Fibroblast of the conjunctiva (primary cell): ENCODE measurements at regions not wholly inside any gene's neighbourhood (a gene's known extent, or its start where the extent isn't known, plus 50 kb on each side); places are given as distances from the start of the nearest gene placed in this dataset.

ENCODE experiments used
- DNase-seq: peaks from one replicate; pipeline ENCODE4 v3.0.0-alpha.2; 2010; ENCODE audit warnings: low read depth

DNA sequence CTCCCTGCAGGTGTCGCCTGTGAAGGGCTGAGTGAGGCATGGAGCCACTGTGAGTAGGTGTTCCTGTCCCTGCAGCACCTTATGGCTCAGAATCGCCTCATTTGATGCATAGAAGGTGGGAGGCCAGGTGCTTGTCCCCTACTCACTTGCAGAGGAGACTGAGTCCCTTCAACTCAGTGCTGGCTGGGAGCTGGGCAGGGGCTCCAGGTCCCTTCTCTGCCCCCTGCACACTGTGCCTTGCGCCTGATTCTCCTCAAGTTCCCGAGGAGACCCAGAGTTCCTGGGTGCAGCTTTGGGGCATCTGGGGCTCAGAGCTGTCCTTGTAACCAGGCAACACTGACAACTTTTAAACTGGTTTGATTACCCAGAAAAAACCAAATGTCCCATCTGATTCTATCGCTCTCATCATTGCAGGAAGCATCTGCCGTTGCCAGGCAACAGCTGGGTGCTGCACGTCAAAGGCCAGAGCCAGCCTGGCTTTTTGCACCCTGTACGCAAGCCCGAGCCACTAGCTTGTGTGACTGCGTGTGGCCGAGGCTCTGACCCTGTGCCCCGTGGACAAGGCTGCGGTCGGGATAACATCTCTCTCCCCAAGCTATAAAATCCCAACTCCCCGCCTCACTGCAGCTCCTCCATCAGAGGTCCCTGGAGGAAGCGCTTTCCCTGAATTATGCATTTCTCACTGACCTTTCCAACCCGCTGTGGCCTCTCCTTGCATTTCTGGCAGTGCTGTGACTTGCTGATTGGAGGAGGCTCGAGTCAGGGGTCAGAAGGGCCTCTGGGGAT lies 130.8 kb upstream of the HDAC4 start:
- DNase-seq, result no peak

DNA sequence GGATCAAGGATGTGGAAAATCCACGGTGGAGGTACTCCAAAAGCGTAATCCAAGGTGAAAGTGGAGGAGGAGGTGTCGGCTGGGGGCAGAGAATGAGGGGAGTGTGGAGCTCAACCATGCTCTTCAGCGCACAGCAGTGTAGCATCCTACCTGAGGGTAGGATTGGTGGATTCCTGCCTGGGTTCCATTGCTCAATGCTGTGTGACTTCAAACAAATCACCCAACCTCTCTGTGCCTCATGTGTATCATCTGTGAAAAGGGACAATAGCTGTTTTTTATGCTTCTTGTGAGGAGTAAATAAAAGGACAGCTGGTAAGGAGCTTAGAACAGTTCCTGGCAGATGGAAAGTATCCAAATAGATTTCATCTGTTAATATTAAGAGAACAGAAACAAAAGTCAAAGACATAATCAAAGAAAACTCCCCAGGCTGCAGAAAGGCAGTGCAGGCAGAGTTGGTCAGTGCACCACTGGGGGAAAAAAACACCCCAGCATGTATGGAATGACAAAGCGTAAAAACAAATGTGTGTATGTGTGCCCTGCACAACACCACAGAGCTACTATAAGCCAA lies 130.0 kb upstream of the HDAC4 start:
- DNase-seq, result no peak

DNA sequence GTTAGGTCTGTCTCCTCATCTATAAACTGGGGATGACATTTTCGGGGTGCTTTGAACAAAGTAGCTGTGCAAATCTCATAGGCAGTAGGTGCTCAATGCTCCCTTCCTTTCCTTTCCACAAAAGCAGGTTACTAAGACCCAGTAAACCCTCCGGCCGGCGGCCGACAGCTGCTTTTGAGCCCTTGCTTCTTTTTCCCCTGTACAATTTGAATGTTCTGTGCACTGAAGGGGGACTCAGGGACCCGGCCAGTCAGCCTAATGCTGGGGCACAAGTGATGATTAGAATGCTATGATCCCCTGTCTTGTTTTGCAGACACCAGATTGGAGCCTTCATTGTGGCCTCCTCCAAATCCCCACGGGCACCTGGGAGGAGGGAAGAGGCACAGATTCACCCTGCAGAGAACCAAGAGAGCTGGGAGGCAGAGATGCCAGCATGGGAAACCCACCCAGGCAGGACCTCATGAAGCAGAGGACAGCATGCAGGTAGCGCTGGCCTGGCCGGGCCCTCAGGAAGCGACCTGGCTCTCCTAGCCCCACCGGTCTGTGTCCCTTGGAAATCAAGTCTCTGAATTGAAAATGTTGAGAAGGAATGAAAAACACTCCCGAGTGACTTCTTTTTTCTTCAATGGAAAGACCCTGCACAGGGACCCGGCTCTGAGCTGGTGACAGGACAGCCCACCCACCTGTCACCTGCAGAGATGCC lies 128.6 kb upstream of the HDAC4 start:
- no peak for DNase-seq

DNA sequence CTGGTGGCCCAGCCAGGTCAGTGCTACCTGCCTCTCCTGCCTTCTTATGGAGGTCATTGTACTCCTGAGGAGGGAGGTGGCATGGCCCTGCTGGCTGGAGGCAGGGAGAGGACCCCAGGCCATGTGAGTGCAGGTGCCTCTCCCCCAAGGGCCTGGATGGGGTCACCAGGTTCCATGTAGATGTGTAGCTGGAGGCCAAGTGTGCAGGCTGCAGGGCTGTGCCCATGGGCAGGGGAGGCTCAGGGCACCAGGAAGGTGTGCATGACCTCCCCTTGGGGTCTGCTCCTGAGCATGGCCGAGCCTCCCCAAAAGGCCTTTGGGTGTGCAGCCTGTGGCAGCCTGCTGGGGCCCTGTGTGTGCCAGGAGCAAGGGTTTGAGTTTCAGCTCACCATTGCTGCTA lies 128.1 kb upstream of the HDAC4 start:
- no peak for DNase-seq

DNA sequence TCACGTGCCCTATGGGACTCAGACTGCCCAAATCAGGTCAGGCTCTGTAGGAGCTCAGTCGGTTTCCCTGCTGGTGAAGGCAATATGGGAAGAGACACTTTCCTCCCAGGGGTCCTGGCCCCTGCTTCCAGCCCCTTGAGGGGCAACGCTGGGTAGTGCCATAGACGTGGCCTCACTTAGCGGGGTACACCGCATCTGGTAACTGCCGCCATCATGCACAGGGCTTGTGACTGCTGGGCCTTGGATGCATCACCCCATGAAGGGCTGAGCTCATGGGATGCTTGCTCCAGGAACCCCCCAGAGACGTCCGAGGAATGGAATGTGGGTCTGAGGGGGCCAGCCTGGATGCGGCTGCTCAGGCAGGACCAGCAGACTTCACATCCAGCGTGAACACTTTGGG lies 127.3 kb upstream of the HDAC4 start:
- DNase-seq, result no peak

DNA sequence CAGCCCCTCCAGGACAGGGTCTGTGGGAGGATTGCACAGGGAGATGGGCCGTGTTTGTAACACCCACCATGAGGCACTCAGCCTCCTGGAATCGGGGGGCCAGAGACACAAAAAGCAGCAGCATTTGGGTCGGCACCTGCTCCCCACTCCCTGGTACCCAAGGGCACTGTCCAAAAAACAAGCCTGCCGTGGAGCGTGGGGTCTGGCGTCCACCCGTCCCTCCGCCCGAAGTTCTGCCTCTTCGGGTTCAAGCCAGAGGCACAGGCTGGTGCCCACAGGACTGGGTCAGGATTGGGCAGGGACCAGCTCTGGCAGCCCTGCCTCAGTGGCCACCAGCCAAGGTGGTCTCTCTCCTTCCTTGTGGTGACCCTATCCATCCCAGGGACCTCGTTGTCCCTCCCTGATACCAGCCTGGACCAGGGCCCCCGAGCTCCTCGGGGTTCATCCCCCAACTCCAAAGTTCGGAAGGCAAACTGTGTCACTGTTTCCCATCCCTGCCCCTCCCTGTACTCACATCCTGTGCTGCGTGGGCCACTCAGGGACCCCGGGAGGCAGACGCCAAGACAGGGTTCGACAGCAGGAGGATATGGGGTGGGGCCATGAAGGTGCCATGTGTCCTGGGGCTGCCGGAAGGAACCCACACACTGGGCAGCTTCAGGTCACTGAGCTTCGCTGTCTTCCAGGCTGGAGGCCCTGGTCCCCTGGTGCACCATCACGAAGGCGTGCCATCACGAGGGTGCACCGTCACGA lies 126.0 kb upstream of the HDAC4 start:
- no peak for DNase-seq

DNA sequence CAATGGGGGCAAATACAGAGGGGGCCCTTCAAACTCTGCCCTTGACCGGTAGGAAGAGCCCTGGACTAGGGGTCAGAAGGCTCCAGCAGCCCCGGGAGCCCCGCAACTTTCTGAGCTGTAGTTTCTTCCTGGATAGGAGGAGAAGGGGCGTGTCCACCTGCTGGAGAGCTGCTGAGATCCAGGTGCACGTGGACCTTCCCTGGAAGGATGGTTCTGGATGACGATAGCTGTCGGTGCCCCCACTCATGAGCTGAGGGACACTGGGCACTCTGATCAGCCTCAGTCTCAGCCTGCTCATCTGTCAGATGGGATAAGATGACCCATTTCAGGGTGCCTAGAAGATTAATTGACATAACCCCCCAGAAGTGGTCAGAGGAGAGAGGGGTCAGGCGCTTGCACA lies 125.2 kb upstream of the HDAC4 start:
- DNase-seq, result no peak

DNA sequence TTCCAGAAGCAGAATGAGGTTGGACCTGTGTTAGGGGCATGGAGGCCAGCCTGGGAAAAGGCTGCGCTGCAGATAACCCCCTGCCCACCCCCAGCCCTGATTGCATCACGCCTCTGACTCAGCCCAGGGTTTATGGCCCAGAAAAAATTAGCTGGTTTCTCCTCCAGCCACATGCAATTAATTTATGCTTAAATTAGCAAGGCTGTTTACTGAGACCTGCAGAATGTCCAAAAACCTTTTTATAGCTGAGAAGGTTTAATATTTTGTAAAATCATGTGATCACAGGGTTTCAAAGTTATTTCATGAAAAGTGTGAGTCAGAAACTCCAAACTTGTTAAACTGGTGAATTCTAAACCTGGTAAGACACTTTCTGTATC lies 123.1 kb upstream of the HDAC4 start:
- no peak for DNase-seq

DNA sequence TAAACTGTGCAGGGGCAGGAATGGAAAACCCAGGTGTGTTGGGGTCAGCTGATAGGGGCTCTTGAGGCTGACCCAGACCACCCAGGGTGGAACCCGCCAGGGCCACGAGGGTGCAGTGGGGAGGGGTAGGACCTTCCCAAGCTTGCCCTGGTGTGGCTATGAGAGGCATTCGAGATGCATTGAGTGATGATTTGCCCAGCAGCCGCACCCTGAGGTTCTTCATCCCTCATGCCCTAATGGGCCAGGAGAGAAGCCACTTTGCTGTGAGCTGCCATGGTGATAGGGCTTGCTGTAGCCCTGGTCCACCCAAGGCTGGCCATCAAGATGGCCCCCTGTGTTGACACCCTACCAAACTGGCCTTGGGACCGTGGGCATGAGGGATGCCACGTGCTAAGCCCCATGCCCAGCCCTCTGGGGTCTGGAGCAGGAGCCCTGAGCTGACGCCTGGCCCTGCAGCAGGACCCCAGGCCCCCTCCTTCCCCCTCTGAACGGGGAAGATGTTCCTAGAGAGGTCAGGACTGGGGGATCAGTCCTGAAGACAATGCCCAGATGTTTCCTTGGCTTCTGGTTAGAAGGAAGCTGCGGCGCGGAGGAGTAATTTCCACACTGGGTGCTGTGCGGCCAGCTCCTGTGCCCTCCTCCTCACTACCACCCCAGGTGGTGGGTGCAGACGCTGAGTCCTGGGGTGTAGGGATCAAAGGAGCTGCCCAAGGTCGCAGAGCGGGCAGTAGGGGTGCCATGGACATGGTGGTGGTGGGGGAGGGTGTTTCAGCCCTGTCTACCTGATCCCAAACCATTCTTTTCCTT lies 122.5 kb upstream of the HDAC4 start:
- no peak for DNase-seq

DNA sequence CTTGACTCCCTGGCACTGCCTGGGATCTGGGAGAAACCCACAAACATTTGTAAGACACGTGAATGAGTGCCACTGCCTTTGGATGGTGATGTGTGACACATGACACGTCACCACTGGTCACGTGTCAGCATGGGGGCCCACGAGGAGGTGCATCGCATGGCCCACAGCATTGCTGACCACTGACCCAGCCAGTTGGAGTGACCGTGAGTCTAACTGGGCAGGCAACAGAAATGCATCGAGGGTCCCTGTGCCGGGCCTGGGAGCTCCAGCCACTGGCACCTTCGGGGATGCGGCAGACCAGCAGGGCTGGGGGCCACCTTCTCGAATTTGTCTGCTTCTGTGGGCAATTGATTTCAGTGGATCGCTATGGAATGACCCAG lies 121.9 kb upstream of the HDAC4 start:
- no peak for DNase-seq

DNA sequence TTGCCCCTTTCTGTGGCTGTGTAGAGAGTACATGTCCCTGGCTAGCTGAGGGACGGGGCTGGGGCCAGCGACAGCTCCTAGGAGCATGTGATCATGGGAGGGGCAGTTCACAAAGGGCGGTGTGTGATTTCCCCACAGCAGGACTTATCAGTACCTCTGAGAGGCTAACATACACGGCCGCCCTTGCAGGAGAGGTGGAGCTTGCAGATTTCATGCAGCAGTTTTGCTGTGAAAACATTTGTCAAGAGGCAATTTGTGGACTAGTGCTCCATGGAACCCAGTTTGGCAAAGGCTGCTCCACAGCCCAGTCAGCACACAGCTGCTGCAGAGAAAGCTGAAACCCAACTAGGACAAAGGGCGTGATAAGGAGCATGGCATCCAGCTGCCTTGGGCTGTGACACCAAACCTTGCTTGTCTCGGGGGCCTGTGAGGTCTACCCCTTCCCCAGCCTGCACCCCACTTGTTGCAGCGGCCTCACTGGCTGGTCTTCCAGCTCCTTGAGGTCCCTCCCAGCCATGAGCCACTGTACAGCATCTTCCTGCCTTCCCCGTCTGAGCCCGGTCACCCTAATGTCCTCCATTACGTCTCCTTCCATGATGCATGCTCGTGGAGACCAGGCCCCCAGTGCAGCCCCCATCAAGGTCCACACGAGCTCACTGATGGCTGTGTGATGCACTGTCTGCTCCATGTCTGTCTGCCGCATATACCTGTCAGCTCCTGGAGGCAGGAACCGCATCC lies 121.4 kb upstream of the HDAC4 start:
- DNase-seq, result no peak

DNA sequence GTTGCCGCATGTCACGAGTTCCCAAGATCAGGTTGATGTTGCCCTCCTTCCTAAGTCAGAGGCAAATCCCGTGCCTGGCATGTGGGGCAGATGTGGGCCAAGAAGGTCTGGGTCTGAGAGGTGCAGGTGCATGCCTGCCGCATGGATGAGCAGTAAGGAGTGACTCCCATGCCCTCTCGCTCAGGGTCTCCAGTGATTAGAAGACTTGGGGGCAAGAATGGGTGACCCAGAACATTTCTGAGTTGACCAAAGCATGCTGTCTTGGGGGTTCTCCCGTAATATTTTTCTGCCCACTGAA lies 120.6 kb upstream of the HDAC4 start:
- no peak for DNase-seq

DNA sequence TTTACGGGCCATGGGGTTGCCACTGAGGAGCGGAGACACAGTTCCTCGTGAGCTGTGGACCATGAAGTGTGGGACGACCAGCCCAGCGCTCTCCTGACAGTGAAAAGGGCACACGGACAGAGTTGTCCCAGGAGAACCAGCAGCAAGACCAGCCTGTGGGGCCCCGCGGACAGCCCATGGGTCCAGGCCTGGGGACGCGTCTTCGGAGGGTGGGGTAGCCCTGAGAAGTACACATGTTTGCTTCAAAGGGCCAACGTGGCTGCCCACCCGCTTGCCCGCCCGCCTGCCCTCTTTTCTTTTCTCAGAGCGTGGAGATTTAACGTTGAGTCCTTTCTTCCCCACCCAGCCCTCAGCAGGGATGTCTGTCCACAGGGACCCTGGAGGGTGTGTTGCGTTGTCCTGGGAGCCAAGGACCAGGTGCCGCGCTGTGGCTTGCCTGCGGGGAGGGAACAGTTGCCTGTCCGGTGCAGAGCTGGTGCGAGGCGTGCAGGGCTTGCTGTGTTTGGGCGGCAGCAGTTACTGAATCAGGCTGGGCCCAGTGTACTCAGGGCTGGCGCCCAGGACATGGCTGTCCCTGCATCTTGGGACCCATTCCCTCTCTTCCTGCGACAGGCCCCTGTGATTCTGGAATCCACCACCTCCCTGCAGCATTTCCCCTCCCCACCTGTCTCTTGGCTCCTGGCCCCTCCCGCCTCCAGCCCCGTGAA lies 120.1 kb upstream of the HDAC4 start:
- DNase-seq, result no peak

DNA sequence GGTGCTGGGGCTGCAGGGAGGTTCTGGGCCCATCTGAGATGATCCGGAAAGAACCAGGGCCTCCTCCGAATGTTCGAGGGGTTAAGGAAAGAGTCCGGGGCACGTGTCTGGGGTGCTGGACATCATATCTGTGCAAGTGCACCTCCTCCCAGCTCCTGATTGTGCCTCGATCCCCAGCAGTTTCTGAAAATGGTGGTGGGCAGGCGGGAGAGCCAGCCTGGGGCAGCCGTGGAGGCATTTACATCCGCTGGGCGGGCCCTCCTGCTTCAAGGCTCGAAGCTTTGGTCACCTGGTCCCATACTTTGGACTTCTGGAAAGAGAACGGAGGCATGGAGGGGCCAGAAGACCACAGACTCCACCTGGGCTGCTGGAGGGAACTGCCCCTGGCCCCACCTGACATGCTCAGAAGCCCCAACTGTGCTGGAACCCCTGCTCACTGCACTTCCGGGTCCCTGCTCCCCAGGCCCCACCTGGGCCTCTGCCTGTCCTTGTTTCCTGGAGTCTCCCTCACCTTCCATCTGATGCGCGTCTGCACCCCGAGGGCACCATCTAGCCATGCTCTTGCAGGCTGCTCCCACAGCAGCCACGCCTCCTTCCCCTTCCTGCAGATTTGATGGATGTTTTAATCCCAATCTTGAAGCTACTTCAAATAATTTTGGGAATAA lies 119.2 kb upstream of the HDAC4 start:
- DNase-seq, result no peak

DNA sequence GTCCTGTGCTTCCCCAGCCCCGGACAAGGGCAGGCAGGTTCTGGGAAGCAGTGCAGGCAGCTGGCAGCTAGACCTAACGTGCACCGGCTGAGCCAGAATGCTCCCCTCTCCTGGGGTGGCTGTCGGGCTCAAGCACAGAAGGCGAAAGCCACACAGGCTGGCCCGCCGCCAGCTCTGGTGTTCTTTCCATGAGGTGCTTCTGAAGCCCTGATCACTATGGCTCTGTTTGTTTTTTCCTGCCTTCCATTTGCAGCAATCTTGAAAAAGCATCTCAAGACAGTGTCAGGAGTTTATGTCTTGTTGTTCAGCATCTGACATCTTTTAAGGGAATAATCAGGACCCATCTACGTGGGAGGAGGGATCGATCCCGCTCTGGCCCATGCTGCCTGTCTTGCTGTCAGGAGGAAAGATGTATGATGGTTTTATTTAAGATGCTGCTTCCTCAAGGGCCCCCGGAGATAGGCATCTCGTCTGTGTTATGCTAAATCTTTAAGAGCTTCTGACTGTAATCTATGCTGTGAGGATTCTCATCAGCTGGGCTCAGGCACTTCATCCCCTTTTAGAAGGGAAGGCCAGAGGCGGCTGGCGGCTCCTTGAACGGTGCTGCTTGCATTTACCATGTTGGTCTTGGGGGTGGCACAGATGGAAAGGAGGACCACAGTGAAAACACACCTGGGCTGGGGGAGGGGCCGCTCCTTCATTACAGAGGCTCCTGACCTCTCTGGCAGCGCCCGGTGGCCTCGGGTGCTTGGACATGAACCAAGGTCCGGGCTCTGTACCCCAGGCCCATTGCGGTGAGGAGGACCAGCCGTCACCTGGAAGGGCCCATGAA lies 118.5 kb upstream of the HDAC4 start:
- DNase-seq, result no peak

DNA sequence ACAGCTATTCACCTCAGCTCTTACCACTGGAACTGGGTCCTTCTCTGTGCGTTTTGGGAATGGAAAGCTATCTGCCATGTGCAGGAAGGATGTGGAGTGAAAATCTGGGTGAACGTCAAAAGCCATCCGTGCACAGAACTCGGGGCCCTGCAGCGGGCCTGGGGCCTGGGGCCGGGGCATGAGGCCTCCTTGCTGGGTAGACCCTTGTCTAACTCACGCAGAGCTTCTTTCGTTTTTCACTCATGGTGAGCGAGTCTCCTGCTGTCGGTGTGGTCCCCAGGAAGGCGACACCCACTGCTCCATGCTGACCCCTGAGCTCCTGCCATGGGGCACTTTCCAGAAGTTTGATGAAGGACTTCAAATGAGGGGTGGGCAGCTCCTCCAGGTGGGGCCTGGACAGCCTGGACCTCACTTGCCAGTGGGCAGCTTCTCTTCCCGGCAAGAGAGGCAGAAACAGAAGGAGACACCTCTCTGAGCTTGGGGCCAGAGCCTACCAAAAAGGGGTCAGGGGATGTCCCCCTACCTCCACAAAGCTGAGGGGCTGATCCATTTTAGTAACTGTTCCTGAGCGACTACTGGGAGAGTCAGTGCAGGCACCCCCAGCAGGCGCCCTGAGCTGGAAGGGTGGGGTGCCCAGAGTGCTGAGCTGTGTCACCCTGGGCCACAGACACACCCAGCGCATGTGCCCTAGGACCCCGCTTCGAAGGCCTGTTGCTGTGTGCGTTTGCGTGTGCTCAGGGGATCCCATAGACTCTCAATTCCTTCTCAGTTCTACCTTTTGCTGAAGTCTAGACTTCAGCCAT lies 117.7 kb upstream of the HDAC4 start:
- no peak for DNase-seq

DNA sequence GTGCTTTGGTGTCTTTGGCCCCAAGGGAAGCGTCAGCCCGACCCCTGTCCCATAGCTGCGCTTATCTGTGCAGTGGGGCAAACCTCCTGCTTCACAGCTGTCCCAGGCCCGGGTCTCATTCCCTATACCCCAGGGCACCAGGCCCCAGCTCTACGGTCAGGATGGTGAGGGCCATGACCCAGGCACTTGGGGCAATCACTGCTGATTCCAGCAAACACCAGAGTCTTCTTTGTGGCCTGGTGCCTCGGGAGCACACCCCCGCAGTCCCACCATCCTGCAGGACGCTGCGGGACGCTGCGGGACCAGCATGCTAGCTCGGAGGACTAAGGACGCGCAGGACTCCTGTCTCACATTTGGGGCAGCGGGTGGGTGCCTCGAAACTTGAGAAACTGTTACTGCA lies 116.9 kb upstream of the HDAC4 start:
- DNase-seq, result no peak

DNA sequence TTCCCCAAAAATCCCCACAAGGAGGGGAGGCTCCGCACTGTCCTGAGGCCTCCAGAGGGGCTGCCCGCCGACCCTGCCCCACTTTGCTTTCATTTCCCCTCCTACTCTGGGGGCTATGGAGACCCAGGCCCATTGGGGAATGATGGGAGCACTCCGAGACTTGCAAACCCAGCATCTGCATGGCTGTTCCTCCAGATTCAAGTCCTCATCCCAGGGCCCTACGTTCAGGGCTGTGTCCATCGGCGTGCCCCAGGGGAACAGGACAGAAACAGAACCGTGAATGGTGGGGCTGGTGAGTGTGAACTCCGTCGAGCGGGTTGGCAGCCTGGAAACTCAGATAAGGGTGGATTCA lies 116.1 kb upstream of the HDAC4 start:
- DNase-seq, result no peak
